Neural cell (in vitro differentiated cells): ENCODE measurements at regions not wholly inside any gene's neighbourhood (a gene's known extent, or its start where the extent isn't known, plus 50 kb on each side); places are given as distances from the start of the nearest gene placed in this dataset.
"Not testable (repeated sequence)": the region's sequence is repeated elsewhere in the genome, so short reads cannot be mapped to it uniquely, and the experiment has no call there.

ENCODE experiments used
- H2AFZ ChIP-seq: fragments of 200-600, 300-800 bp; sonication (generic), shearing (Covaris generic); 2 replicates; pipeline ENCODE4 v1.6.0; 2014; ENCODE audit warnings: low read depth, mild to moderate bottlenecking, antibody characterized with exemption, low read length, moderate library complexity
- H3F3A ChIP-seq: fragments of 200-600 bp; shearing (Covaris generic); 2 replicates; pipeline ENCODE4 v1.6.1; 2016; ENCODE audit warnings: mild to moderate bottlenecking, moderate library complexity, mixed read lengths, antibody characterized with exemption, low read length; ENCODE audit not compliant: insufficient read depth, poor library complexity, severe bottlenecking
- H3K27ac ChIP-seq: fragments of 200-600, 300-800 bp; sonication (generic), shearing (Covaris generic); 2 replicates; pipeline ENCODE4 v1.5.1; 2014; ENCODE audit warnings: mild to moderate bottlenecking, low read length, moderate library complexity
- H3K27me3 ChIP-seq: fragments of 300-800, 200-600 bp; sonication (generic), shearing (Covaris generic); 2 replicates; pipeline ENCODE4 v1.6.0; 2014; ENCODE audit warnings: mild to moderate bottlenecking, low read depth, low read length, moderate library complexity; ENCODE audit not compliant: insufficient read depth
- H3K36me3 ChIP-seq: fragments of 300-800, 200-600 bp; sonication (generic), shearing (Covaris generic); 2 replicates; pipeline ENCODE4 v1.5.1; 2014; ENCODE audit warnings: mild to moderate bottlenecking, antibody characterized with exemption, low read length, moderate library complexity; ENCODE audit not compliant: insufficient read depth
- H3K4me2 ChIP-seq: fragments of 300-800, 200-600 bp; sonication (generic), shearing (Covaris generic); 2 replicates; pipeline ENCODE4 v1.6.0; 2014; ENCODE audit warnings: mild to moderate bottlenecking, low read length
- H3K4me3 ChIP-seq: fragments of 300-800, 200-600 bp; sonication (generic), shearing (Covaris generic); 2 replicates; pipeline ENCODE4 v1.5.1; 2014; ENCODE audit warnings: mild to moderate bottlenecking, low read length, moderate library complexity
- H3K79me2 ChIP-seq: fragments of 200-600 bp; shearing (Covaris generic); replicated peaks from 2 replicates; pipeline ENCODE4 v1.6.0; 2014; ENCODE audit warnings: mild to moderate bottlenecking, low read length, moderate library complexity; ENCODE audit not compliant: insufficient read depth
- H3K9ac ChIP-seq: fragments of 300-800, 200-600 bp; sonication (generic), shearing (Covaris generic); 2 replicates; pipeline ENCODE4 v1.6.1; 2016; ENCODE audit warnings: mild to moderate bottlenecking, low read length, mixed read lengths
- H3K9me2 ChIP-seq: fragments of 200-600 bp; shearing (Covaris generic); 2 replicates; pipeline ENCODE4 v1.6.1; 2016; ENCODE audit warnings: mild to moderate bottlenecking, low read length, mixed read lengths; ENCODE audit not compliant: insufficient read depth
- H3K9me3 ChIP-seq: fragments of 200-600, 300-800 bp; sonication (generic), shearing (Covaris generic); 2 replicates; pipeline ENCODE4 v1.6.1; 2016; ENCODE audit warnings: mild to moderate bottlenecking, mixed run types, low read length, moderate library complexity, mixed read lengths
- H4K20me1 ChIP-seq: fragments of 200-600 bp; shearing (Covaris generic); 2 replicates; pipeline ENCODE4 v1.6.1; 2016; ENCODE audit warnings: mild to moderate bottlenecking, mixed run types; ENCODE audit not compliant: insufficient read depth
- CTCF ChIP-seq: fragments of 450-650 bp; IDR thresholded peaks from 2 replicates; pipeline ENCODE4 v1.5.1; 2014; ENCODE audit warnings: antibody characterized with exemption, mild to moderate bottlenecking, moderate library complexity; ENCODE audit not compliant: poor library complexity, severe bottlenecking
- EP300 ChIP-seq: fragments of 450-650 bp; conservative IDR thresholded peaks from 2 replicates; pipeline ENCODE4 v1.6.1; 2014; ENCODE audit warnings: antibody characterized with exemption, mild to moderate bottlenecking, moderate library complexity; ENCODE audit not compliant: poor library complexity, severe bottlenecking
- EZH2 ChIP-seq: fragments of 200-600, 300-800 bp; shearing (Covaris generic), sonication (generic); IDR thresholded peaks from 2 replicates; pipeline ENCODE4 v1.6.1; 2014; ENCODE audit warnings: antibody characterized with exemption, low read length, borderline replicate concordance, mild to moderate bottlenecking; ENCODE audit not compliant: insufficient read depth, poor library complexity, severe bottlenecking
- MXI1 ChIP-seq: fragments of 450-650 bp; conservative IDR thresholded peaks from 2 replicates; pipeline ENCODE4 v1.6.1; 2014; ENCODE audit warnings: antibody characterized with exemption, mild to moderate bottlenecking; ENCODE audit not compliant: poor library complexity, severe bottlenecking
- POLR2AphosphoS5 ChIP-seq: IDR thresholded peaks from 2 replicates; pipeline ENCODE4 v1.6.1; 2012
- RAD21 ChIP-seq: fragments of 450-650 bp; conservative IDR thresholded peaks from 2 replicates; pipeline ENCODE4 v1.6.1; 2014; ENCODE audit warnings: antibody characterized with exemption, mild to moderate bottlenecking, moderate library complexity
- SMC3 ChIP-seq: fragments of 450-650 bp; conservative IDR thresholded peaks from 2 replicates; pipeline ENCODE4 v1.6.1; 2014; ENCODE audit warnings: antibody characterized with exemption, mild to moderate bottlenecking, moderate library complexity; ENCODE audit not compliant: poor library complexity
- TAF1 ChIP-seq: IDR thresholded peaks from 2 replicates; pipeline ENCODE4 v1.6.1; 2012; ENCODE audit warnings: low read depth
- TF ChIP-seq, protein P1 (sequence below): IDR thresholded peaks from 2 replicates; pipeline ENCODE4 v1.6.1; 2012; ENCODE audit warnings: borderline replicate concordance

GRCh38 chr18:1039421-1039820, 134.8 kb downstream of the ADCYAP1 start:
- no peak for TF ChIP-seq CTCF
- TF ChIP-seq SMC3 = no peak
- TF ChIP-seq TAF1 = no peak
- TF ChIP-seq, protein P1, sequence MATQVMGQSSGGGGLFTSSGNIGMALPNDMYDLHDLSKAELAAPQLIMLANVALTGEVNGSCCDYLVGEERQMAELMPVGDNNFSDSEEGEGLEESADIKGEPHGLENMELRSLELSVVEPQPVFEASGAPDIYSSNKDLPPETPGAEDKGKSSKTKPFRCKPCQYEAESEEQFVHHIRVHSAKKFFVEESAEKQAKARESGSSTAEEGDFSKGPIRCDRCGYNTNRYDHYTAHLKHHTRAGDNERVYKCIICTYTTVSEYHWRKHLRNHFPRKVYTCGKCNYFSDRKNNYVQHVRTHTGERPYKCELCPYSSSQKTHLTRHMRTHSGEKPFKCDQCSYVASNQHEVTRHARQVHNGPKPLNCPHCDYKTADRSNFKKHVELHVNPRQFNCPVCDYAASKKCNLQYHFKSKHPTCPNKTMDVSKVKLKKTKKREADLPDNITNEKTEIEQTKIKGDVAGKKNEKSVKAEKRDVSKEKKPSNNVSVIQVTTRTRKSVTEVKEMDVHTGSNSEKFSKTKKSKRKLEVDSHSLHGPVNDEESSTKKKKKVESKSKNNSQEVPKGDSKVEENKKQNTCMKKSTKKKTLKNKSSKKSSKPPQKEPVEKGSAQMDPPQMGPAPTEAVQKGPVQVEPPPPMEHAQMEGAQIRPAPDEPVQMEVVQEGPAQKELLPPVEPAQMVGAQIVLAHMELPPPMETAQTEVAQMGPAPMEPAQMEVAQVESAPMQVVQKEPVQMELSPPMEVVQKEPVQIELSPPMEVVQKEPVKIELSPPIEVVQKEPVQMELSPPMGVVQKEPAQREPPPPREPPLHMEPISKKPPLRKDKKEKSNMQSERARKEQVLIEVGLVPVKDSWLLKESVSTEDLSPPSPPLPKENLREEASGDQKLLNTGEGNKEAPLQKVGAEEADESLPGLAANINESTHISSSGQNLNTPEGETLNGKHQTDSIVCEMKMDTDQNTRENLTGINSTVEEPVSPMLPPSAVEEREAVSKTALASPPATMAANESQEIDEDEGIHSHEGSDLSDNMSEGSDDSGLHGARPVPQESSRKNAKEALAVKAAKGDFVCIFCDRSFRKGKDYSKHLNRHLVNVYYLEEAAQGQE = no peak
- no peak for TF ChIP-seq MXI1
- TF ChIP-seq POLR2AphosphoS5 = no peak
- no peak for TF ChIP-seq RAD21
- TF ChIP-seq EZH2 = no peak
- TF ChIP-seq EP300 = no peak
- H3K27ac ChIP-seq = no peak overlapping the region
- H3K36me3 ChIP-seq = no peaks in the 10 kb centered on the region
- no peaks in the 10 kb centered on the region for H4K20me1 ChIP-seq
- no peak overlapping the region for H3K4me2 ChIP-seq
- no peak overlapping the region for H3K4me3 ChIP-seq
- no peak overlapping the region for H2AFZ ChIP-seq
- no peaks in the 10 kb centered on the region for H3K27me3 ChIP-seq
- no peaks in the 10 kb centered on the region for H3K9me2 ChIP-seq
- H3K79me2 ChIP-seq = no peaks in the 10 kb centered on the region
- no peaks in the 10 kb centered on the region for H3K9me3 ChIP-seq
- no peaks in the 10 kb centered on the region for H3F3A ChIP-seq
- H3K9ac ChIP-seq = no peak overlapping the region

DNA sequence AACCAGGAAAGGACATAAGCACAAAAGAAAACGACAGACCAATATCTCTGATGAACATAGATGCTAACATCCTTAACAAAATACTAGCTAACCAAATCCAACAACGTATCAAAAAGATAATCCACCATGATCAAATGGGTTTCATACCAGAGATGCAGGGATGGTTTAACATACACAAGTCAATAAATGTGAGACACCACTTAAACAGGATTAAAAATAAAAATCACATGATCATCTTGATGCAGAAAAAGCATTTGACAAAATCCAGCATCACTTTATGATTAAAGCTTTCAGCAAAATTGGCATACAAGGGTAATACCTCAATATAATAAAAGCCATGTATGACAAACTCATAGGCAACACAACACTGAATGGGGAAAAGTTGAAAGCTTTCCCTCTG, 138.4 kb downstream of the ADCYAP1 start:
- H3K9me3 ChIP-seq, H4K20me1 ChIP-seq, H3K79me2 ChIP-seq, H2AFZ ChIP-seq, H3F3A ChIP-seq, H3K27ac ChIP-seq, H3K27me3 ChIP-seq, H3K4me3 ChIP-seq, H3K4me2 ChIP-seq, H3K9ac ChIP-seq, H3K9me2 ChIP-seq, H3K36me3 ChIP-seq: not testable (repeated sequence)

GRCh38 chr18:1045658-1046057, 141.0 kb downstream of the ADCYAP1 start:
- H2AFZ ChIP-seq = no peak overlapping the region
- no peak overlapping the region for H3K27ac ChIP-seq
- H3K36me3 ChIP-seq = no peaks in the 10 kb centered on the region
- no peaks in the 10 kb centered on the region for H4K20me1 ChIP-seq
- no peaks in the 10 kb centered on the region for H3K9me2 ChIP-seq
- no peak overlapping the region for H3K4me3 ChIP-seq
- no peaks in the 10 kb centered on the region for H3F3A ChIP-seq
- H3K9ac ChIP-seq = no peak overlapping the region
- no peaks in the 10 kb centered on the region for H3K9me3 ChIP-seq
- no peaks in the 10 kb centered on the region for H3K27me3 ChIP-seq
- TF ChIP-seq EP300 (no peak), POLR2AphosphoS5 (no peak), RAD21 (no peak), TAF1 (no peak), EZH2 (no peak), CTCF (no peak), SMC3 (no peak), MXI1 (no peak)
- TF ChIP-seq, protein P1 = no peak
- no peaks in the 10 kb centered on the region for H3K79me2 ChIP-seq
- H3K4me2 ChIP-seq = no peak overlapping the region
